ENCODE measurements at regions not wholly inside any gene's neighbourhood (a gene's known extent, or its start where the extent isn't known, plus 50 kb on each side); places are given as distances from the start of the nearest gene placed in this dataset.

GRCh38 chr1:67558449-67559193 is 126.4 kb upstream of the GADD45A start:
- intact Hi-C loops (cut with DNase I; ENCODE audit: low total_unique reads) = no loop called here

GRCh38 chr1:67559222-67559700 is 125.7 kb upstream of the GADD45A start:
- Histone ChIP-seq H3K9me3 (no peaks in the 10 kb centered on the region), H3K27me3 (no peaks in the 10 kb centered on the region), H3K4me1 (peaks cover 8 to 32% (median 19%) of the 10 kb centered on the region in 4 donors), H3K4me3 (no peak overlapping the region), H3K36me3 (no peaks in the 10 kb centered on the region), H3K27ac (peak overlapping the region in 1 of 4 donors; percentile 14)
- in situ Hi-C loops (cut with MboI; ENCODE audit: low pct_ligation_motif_present in 1 of 4, low pct_unique_long_range_greater_than_20kb in 1 of 4, low sequenced_read_pairs in 3 of 4) = loop anchor here in 1 of 4 donors (10.0 kb wide), 1 partner anchor 206 kb away; no protein-coding TSS in a partner anchor
- 67 to 70% methylated on average over 13 to 16 of the region's 16 CpGs for WGBS, 2 donors (ENCODE audit: low coverage in 1 of 2)
- TF ChIP-seq POLR2AphosphoS5 (IDR thresholded peaks at IDR 0.05) (no peak), POLR2A (IDR thresholded peaks at IDR 0.05) (no peak), CTCF (IDR thresholded peaks at IDR 0.05) (no peak), EP300 (IDR thresholded peaks at IDR 0.05; ENCODE audit: low read depth) (no peak)
- intact Hi-C loops (cut with DNase I; ENCODE audit: low total_unique reads) = no loop called here
- no peak for DNase-seq

More at GRCh38 chr1:67558449-67559193, 126.4 kb upstream of the GADD45A start:
- H3K4me1 ChIP-seq = peaks cover 8 to 26% (median 17%) of the 10 kb centered on the region in 4 donors
- H3K27ac ChIP-seq = no peak overlapping the region
- 82 to 95% methylated on average over 4 to 9 of the region's 9 CpGs for WGBS, 2 donors (ENCODE audit: low coverage in 1 of 2)
- no peaks in the 10 kb centered on the region for H3K9me3 ChIP-seq
- no peaks in the 10 kb centered on the region for H3K36me3 ChIP-seq
- no peak for DNase-seq
- H3K4me3 ChIP-seq = no peak overlapping the region
- H3K27me3 ChIP-seq = no peaks in the 10 kb centered on the region
- TF ChIP-seq EP300 (IDR thresholded peaks at IDR 0.05; ENCODE audit: low read depth) (no peak), POLR2A (IDR thresholded peaks at IDR 0.05) (no peak), CTCF (IDR thresholded peaks at IDR 0.05) (no peak), POLR2AphosphoS5 (IDR thresholded peaks at IDR 0.05) (no peak)
- in situ Hi-C loops (cut with MboI; ENCODE audit: low pct_ligation_motif_present in 1 of 4, low pct_unique_long_range_greater_than_20kb in 1 of 4, low sequenced_read_pairs in 3 of 4) = loop anchor here in 1 of 4 donors (10.0 kb wide), 1 partner anchor 206 kb away; no protein-coding TSS in a partner anchor

GRCh38 chr1:67560580-67561255 is 124.3 kb upstream of the GADD45A start:
- intact Hi-C loops (cut with DNase I; ENCODE audit: low total_unique reads) (loop anchor here (2.0 kb wide), 1 partner anchor 200 kb away; no protein-coding TSS in a partner anchor), in situ Hi-C loops (cut with MboI; ENCODE audit: low pct_ligation_motif_present in 1 of 4, low pct_unique_long_range_greater_than_20kb in 1 of 4, low sequenced_read_pairs in 3 of 4) (loop anchor here in 1 of 4 donors (10.0 kb wide), 1 partner anchor 194 kb away; no protein-coding TSS in a partner anchor)
- TF ChIP-seq EP300 (IDR thresholded peaks at IDR 0.05; ENCODE audit: low read depth) = no peak
- no peak for TF ChIP-seq CTCF (IDR thresholded peaks at IDR 0.05)
- no peak for TF ChIP-seq POLR2A (IDR thresholded peaks at IDR 0.05)
- no peak for TF ChIP-seq POLR2AphosphoS5 (IDR thresholded peaks at IDR 0.05)
- Histone ChIP-seq H3K36me3 (no peaks in the 10 kb centered on the region), H3K27ac (no peak overlapping the region), H3K27me3 (no peaks in the 10 kb centered on the region), H3K4me1 (peaks cover 6 to 32% (median 17%) of the 10 kb centered on the region in 4 donors), H3K9me3 (no peaks in the 10 kb centered on the region), H3K4me3 (no peak overlapping the region)
- DNase-seq = no peak
- 72 to 78% methylated on average over 6 to 10 of the region's 10 CpGs for WGBS, 2 donors (ENCODE audit: low coverage in 1 of 2)

GRCh38 chr1:67561704-67562113 is 123.3 kb upstream of the GADD45A start:
- peak; percentile 97 for DNase-seq
- intact Hi-C loops (cut with DNase I; ENCODE audit: low total_unique reads) = loop anchor here (2.0 kb wide), 1 partner anchor 199 kb away; no protein-coding TSS in a partner anchor
- H3K27ac ChIP-seq = peak overlapping the region; percentile 28 to 31 (median 30)
- TF ChIP-seq EP300 (IDR thresholded peaks at IDR 0.05; ENCODE audit: low read depth) (no peak), POLR2A (IDR thresholded peaks at IDR 0.05) (peak; percentile 10), CTCF (IDR thresholded peaks at IDR 0.05) (peak; percentile 79 to 94 (median 88))
- H3K27me3 ChIP-seq = no peaks in the 10 kb centered on the region
- H3K4me3 ChIP-seq = no peak overlapping the region
- H3K36me3 ChIP-seq = no peaks in the 10 kb centered on the region
- in situ Hi-C loops (cut with MboI; ENCODE audit: low pct_ligation_motif_present in 1 of 4, low pct_unique_long_range_greater_than_20kb in 1 of 4, low sequenced_read_pairs in 3 of 4) = loop anchor here in 1 of 4 donors (10.0 kb wide), 1 partner anchor 193 kb away; no protein-coding TSS in a partner anchor
- peaks cover 0 to 24% (median 11%) of the 10 kb centered on the region in 4 donors for H3K4me1 ChIP-seq
- WGBS, 2 donors (ENCODE audit: low coverage in 1 of 2) = 0 to 3% methylated on average over 3 to 4 of the region's 4 CpGs
- H3K9me3 ChIP-seq = no peaks in the 10 kb centered on the region

Data from transverse colon (tissue), 4 donors.